DMS79 treated with DMSO at 0.1 percent for 48 hours (cell line): ENCODE measurements at regions not wholly inside any gene's neighbourhood (a gene's known extent, or its start where the extent isn't known, plus 50 kb on each side); places are given as distances from the start of the nearest gene placed in this dataset.

ENCODE experiments used
- DNase-seq: peaks from one replicate; lab custom pipeline; 2025; lab: John Stamatoyannopoulos, UW

DNA sequence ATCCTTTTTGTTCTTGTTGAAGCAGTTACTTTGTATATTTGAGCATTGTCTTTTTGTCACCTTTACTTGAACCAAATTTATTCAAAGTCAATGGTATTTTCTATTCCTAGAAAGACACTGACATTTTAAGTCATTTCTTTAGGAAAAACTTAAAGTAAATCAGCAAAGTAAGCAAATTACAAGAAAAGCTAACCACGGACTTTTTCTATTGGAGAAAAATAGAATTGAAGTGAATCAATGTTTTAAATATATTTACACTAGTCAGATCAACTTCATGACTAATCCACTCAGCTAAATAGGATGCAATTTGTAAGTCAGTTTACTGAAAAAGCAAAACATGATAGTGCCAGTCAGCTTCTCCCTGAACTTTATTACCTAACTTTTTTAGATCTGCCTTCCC lies 733.8 kb upstream of the ALCAM start:
- no peak for DNase-seq

DNA sequence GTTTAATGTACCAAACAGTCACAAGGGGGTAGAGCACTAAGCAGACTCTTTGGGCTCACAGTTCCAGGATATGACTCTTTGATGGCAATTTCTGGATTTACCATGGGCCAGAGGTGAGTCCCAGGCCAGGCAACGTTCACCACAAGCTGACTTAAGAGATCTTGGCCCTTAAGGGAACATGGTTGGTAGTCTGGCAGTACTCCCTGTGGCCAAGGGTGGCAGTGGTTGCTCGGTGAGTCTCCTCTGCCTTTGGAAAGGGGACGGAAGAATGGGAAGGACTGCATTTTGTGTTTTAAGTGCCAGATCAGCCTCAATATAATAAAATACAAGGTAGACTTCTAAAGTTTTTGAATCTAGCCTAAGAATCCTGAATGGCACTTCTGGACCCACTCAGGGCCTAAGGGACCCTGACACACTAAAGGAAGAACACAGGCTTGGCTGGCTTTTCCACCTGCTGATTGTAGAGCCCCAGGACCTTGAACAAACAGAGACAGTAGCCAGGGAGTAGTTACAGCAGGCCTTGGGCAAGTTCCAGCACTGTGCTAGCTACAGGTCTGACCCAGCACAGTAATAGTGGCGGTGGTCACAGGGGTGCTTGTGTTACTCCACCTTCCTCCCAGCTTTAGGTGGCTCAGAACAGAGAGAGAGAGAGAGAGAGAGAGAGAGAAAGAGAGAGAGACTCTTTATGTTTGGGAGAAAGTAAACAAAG lies 730.7 kb upstream of the ALCAM start:
- DNase-seq, result no peak

DNA sequence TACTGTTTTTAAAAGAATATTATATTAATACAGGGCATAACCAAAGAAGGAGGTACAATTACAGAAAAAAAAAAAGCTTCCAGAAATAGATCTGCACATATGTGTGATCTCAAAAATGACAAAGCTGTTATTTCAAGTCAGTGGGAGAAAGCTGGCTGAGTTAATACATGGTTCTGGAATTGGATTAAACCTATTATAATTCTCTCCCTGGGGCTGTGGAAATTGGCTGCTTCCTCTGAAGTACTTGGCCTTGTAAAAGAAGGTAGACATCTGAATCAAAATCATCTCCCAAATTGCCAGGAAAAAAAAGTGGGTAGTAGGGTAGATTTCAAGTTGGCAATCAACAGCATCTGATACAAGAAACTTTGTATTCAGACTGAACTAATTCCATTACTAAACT lies 723.9 kb upstream of the ALCAM start:
- DNase-seq, result no peak

DNA sequence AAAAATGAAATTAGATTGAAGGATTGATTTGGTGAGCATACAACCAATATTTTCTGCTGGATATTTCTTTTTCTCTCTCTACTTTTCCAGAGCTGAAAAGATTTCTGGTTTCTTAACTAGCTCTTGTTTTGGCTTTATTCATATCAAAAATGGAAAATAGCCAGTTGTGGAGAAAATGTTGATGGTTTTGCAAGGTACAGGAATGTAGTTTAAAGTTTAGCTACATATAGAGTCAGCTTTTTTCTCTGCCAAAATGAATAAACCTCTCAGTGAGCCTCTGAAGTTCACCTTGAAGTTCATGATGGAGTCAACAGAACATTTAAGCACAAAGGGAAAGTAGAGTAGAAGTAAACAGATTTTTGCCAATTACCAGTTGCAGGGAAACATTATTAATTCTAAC lies 720.5 kb upstream of the ALCAM start:
- DNase-seq, result no peak

DNA sequence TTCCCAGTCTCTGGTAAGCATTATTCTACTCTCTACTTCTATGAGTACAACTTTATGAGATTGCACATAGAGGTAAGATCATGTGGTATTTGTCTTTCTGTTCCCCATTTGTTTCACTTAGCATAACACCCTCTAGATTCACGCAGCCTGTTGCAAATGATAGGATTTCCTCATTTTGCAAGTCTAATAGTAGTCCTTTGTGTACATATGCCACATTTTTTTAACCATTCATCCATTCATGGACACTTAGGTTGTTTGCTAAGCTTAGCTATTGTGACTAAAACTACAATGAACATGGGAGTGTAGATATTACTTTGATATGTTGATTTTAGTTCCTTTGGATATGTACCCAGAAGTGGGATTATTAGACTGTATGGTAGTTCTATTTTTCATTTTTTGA lies 717.9 kb upstream of the ALCAM start:
- no peak for DNase-seq

DNA sequence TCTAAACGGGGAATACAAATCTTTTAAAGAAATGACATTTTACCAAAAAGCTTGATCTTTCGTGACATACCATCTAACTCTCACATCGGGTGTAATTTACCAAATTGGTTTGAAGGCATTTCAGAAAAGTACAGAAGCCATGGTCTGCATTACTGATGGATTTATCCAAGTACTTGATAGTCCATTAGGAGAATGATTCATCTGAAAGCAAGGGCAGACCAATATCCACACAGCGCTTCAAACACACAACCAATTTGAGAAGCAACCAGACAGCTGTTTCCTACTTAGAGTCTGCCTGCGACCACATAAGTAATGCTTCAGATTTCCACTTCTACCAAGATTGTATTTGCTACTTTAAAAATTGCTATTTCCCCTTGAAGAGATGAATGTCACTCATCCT lies 697.6 kb upstream of the ALCAM start:
- DNase-seq, result peak; percentile 29

DNA sequence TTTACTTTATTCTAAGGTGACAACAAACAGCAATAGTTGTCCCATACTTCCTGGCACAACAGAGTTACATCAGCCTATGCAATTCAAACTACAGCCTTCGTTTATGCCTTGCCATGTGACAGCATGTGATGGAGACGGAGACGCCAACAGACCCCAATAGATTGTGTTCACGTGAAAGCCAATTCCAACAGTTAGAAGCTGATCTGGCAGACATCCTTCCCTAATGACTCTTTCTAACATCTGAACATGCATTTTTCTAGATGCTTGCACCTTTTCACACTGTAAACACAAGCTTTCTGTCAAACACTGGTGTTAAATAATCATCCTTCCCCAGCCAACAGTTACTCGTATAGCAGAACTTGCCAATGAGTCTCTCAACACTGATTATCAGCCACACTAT lies 694.4 kb upstream of the ALCAM start:
- DNase-seq, result no peak

DNA sequence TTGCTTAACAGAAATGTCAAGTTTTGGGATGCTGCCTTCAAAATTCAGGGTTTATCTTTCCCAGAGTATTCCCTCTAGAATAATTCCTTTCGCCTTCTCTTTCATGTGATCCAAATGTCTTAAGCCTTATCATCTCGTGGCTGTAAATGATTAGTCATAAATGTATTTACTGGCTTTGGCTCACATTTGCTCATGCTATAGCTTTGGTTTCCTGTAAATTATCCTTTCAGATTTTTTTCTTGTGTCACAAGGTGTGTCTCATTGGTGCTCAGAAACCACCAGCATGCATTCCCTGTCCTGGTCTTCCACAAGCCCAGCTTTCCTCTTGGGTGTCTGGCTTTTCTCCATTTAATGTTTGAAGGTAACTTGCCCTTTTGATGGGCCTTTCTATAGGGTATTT lies 692.7 kb upstream of the ALCAM start:
- DNase-seq, result no peak

DNA sequence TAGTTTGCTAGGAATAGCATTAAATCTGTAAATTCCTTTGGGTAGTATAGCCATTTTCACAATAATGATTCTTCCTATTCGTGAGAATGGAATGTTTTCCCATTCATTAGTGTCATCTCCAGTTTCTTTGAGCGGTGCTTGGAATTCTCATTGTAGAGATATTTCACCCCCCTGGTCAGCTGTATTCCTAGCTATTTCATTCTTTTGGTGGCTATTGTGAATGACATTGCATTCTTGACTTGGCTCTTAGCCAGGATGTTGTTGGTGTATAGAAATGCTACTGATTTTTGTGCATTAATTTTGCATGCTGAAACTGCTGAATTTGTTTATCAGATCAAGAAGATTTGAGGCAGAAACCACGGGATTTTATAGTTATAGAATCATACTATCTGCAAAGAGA lies 690.5 kb upstream of the ALCAM start:
- no peak for DNase-seq

DNA sequence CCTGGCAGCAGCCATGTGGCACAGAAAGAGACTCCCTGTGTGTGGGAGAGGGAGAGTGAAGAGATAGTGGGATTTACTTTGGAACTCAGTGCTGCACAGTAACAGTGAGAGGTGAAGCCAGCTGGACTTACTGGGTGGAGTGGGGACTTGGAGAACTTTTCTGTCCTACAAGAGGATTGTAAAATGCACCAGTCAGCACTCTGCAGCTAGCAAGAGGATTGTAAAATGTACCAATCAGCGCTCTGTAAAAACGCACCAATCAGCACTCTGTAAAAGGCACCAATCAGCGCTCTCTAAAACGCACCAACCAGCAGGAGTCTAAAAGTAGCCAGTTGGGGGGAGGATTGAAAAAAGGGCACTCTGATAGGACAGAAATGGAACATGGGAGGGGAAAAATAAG lies 688.8 kb upstream of the ALCAM start:
- DNase-seq, result no peak

DNA sequence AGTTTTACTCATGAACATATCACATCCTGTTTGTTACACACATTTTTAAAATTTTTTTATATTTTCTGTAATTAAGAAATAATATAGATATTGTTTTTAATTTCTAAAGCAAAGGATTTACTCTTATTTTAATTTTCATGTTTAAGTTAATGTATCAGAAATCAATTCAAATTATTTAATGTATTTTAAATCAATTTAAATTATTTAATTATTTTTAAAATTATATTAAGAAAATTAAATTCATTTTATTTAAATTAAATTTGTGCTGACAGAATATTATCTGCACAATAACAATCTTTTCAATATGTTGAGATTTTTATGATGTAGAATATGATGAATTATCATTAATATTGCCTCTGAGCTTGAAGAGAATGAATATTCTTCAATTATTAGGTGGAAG lies 681.2 kb upstream of the ALCAM start:
- DNase-seq, result no peak

DNA sequence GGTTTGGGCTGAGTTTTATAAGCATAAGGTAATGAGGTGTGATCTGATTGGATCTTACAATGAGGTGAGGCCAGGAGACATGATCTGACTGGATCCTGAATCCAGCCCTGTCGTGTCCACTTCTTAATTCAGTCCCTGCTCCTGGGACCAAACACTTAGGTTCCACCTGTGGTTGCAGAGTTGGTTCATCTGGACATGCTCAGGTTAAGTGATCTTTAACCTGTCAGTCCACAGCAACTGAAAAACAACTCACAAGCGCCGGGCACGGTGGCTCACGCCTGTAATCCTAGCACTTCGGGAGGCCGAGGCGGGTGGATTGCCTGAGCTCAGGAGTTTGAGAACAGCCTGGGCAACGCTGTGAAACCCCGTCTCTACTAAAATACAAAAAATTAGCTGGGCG lies 679.3 kb upstream of the ALCAM start:
- DNase-seq, result no peak

DNA sequence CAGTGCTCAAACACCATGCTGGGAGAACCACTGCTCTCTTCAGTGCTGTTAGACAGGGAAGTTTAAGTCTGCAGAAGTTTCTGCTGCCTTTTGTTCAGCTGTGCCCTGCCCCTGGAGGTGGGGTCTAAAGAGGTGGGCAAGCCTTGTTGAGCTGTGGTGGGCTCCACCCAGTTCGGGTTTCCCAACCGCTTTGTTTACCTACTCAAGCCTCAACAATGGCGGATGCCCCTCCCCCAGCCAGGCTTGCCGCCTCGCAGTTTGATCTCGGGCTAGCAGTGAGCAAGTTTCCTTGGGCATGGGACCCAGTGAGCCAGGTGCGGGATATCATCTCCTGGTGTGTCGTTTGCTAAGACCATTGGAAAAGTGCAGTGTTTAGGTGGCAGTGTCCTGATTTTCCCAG lies 670.2 kb upstream of the ALCAM start:
- no peak for DNase-seq

DNA sequence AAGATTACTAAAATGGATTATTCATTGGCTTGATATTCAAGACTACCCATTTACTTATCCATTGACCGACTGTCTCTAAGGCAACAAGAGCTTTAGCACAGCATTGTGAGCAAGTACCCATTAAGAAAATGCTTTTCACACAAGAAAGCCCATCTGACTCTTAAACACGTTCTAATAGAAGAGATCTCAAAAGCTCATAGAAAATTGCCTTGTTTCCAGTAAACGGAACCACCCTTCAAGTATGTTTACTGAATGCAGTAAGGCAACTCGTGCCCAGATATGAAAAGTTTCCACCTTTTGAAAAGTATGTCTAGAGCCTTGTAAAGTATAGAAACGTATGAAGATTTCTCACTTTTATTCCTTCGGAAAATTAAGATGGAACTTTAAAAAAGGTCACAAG lies 655.3 kb upstream of the ALCAM start:
- DNase-seq, result no peak

DNA sequence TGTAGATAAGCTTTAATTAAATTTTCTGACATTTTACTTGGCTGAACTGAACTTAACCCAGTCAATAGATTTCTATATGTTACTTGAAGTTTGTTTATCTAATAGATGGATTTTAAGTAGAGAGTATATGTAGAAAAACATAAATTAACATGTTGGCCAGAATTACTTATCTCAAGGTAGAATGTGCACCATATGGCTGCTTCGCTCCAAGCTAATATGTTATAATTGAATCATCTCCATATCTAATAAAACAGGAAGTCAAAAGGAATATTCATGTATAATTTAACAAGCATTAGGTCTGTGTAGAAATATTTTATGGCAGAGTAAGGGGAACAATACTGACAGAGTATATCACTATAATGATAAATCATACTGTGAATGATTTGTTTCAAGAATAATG lies 650.7 kb upstream of the ALCAM start:
- DNase-seq, result no peak

DNA sequence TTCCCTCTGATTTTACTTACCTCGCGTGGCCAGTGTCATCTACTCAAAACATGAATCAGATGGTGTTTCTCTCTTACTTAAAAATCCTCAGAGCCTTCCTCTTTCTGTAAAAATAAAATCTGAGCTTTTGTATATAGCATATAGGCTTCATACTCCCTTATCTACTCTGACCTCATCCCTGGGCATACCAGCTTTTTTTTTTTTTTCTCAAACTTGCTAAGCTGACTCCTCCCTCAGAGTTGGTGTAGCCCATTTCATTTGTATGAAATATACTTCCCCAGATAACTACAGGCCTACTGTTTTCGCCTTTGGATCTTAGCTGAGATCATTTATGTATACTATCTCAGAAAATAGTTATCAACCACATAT lies 648.9 kb upstream of the ALCAM start:
- no peak for DNase-seq

DNA sequence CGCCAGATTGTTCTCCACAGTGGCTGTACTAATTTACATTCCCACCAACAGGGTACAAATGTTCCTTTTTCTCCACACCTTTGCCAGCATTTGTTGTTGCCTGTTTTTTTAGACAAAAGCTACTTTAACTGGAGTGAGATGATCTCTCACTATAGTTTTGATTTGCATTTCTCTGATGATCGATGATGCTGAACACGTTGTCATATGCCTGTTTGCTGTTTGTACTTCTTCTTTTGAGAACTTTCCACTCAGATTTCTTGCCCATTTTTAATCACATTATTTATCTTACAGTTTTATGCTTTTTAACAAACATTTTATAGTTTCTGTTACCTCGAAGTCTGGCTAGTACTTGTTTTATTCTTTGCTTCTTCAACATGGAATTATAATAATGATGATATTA lies 643.7 kb upstream of the ALCAM start:
- DNase-seq, result no peak

DNA sequence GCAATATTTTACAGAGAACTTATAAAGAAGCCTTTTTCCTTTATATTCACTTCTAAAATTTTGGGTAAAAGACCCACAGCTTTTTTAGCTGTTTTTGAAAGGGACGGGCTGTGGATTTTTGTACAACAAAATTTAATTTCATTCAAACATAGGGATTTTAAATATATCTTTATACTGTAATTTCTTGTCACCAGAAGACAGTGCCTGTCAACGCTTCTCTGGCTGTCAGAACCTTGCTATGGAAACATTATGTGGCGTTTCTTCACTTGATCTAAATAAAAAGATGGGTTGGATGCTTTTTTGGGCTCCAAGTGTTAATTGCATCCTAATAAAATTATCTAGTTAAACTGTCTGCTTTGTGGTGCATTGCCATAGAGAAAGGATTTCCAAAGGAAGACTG lies 635.6 kb upstream of the ALCAM start:
- no peak for DNase-seq

DNA sequence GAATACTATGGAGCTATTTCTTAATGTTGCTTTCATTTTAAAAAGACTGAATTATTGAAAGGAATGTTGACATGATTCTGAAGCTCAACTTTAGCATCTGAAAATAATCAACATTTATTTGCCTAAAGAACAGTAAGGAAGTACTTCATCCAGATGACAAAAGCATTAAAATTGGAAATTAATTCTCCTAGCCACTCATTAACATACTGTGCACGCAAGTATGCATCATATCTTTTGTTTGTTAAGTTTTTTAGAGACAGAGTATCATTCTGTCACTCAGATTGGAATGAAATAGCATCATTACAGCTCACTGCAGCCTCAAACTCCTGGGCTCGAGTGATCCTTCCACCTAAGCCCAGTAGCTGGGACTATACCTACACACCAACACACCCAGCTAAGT lies 632.1 kb upstream of the ALCAM start:
- no peak for DNase-seq

DNA sequence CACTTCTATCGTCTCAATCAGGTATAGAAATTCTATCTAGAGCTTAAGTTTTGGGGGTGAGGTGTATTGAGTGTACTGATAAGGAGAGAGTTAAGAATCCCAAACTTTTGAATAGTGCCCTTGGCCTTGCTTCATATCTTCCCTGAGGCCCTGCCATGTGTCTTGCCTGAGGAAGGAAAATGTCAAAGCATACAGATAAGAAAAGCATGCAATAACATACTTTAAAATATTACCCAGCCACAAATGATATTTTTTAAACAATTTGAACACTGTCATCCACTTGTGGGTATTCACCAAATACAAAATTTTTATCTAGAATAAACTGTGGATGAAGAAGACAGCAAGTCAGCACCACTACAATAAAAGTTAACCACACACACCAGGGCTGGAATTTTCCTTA lies 631.0 kb upstream of the ALCAM start:
- no peak for DNase-seq

DNA sequence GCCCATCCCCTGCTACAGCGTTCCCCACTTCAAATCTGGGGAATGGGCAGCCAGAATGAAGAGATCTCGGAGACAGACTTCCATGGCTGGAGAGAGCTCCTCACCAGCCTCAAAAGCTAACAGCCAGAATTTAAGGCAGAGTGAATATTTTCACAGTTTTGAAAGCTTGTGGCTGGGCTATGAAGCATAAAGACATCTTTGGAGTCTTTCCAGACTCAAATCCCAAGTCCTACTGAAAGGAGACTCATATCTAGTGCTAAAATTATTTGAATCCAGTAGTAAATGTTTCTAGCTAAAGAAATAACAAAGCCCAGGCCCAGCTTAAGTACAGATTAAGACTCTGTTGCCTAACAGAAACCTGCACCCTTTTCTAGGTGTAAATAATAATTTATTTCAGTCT lies 628.4 kb upstream of the ALCAM start:
- DNase-seq, result no peak

DNA sequence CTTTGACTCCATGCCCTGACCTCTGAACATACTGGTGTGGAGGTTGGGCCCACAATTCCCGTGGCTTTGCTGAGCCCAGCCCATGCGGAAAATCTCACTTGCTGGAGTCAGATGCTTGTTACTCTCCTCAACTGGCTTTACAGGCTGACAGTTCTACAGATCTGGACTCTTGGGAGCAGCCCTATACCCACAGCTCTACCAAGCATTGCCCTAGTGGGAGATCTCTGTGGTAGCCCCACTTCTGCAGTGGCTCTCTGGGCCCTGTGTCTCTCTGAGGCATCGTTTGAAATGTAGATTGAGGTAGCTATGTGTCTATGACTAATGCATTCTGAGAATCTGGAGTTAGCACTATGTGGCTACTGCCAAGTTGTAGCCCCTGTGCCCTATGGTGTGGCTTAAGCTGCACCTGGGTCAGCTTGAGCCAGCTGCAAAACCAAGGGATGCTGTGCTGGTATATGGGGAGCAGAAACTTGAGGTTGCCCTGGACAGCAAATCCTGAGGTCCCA lies 625.8 kb upstream of the ALCAM start:
- no peak for DNase-seq

DNA sequence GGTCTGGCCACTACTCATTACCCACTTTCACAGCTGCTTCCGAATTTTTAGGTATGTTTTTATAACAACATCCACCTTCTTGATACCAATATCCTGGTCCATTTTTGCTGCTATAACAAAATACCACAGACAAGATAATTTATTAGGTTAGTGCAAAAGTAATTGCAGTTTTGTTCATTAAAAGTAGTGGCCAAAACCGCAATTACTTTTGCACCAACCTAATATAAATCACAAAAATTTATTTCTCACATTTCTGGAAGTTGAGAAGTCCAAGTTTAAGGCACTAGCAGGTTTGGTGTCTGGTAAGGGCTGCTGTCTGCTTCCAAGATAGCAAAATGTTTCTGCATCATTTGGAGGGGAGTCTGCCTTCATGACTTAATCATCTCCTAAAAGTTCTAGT lies 624.7 kb upstream of the ALCAM start:
- no peak for DNase-seq

DNA sequence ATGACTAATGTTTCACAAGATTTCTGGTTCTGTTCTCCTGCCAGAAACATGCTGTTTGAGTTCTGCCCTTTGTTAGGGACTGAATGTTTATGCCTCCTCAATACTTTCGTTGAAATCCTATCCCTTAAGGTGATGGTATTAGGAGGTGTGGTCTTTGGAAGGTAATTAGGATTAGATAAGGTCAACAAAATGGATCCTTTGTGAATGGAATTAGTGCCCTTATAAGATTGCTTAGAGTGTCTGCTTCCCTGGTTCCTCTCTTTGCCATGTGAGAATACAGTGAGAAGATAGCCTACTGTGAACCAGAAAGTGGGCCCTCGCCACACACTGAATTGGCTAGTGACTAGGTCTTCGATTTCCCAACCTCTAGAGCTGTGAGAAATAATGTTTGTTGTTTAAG lies 621.4 kb upstream of the ALCAM start:
- DNase-seq, result no peak

DNA sequence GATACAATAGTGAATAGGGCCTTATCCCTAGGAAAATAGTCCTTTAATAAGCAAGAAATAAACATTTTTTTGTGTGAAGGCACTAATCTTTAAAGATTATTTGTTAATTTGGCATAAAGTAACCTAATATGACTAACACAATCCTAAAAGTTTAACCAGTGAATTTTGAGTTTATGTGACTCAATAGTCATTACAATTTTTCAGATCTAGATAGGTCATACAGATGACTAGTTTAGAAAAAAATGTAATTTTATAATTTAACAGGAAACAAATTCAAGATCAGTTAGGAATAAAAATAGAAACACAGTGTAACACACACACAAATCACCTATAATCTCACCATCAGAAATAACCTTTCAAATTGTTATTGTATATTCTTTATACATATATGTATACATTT lies 620.7 kb upstream of the ALCAM start:
- DNase-seq, result no peak
